ENCODE measurements at regions not wholly inside any gene's neighbourhood (a gene's known extent, or its start where the extent isn't known, plus 50 kb on each side); places are given as distances from the start of the nearest gene placed in this dataset.
A peak's percentile ranks its signal among the peaks of the same experiment; 100 is the strongest.

- Mint-ChIP-seq H3K36me3 (ENCODE audit: low read depth, unreplicated experiment) (no peaks in the 10 kb centered on the region), H3K9me3 (ENCODE audit: unreplicated experiment) (no peaks in the 10 kb centered on the region), H3K4me3 (ENCODE audit: unreplicated experiment) (no peak overlapping the region), H3K4me1 (ENCODE audit: unreplicated experiment) (peaks cover 24% of the 10 kb centered on the region), H3K27me3 (ENCODE audit: unreplicated experiment) (no peaks in the 10 kb centered on the region), H3K27ac (ENCODE audit: unreplicated experiment) (no peak overlapping the region)
- no peak for TF ChIP-seq CTCF (IDR thresholded peaks at IDR 0.05; ENCODE audit: unreplicated experiment)
- no peak for DNase-seq (ENCODE audit: low spot score)
Observed at GRCh38 chr5:145244251-145244650, 590.9 kb downstream of the PRELID2 start.

GRCh38 chr5:145243016-145243415 is 592.1 kb downstream of the PRELID2 start:
- H3K4me1 Mint-ChIP-seq (ENCODE audit: unreplicated experiment) = peaks cover 24% of the 10 kb centered on the region
- no peaks in the 10 kb centered on the region for H3K9me3 Mint-ChIP-seq (ENCODE audit: unreplicated experiment)
- H3K27ac Mint-ChIP-seq (ENCODE audit: unreplicated experiment) = no peak overlapping the region
- TF ChIP-seq CTCF (IDR thresholded peaks at IDR 0.05; ENCODE audit: unreplicated experiment) = no peak
- no peaks in the 10 kb centered on the region for H3K36me3 Mint-ChIP-seq (ENCODE audit: low read depth, unreplicated experiment)
- no peaks in the 10 kb centered on the region for H3K27me3 Mint-ChIP-seq (ENCODE audit: unreplicated experiment)
- no peak for DNase-seq (ENCODE audit: low spot score)
- H3K4me3 Mint-ChIP-seq (ENCODE audit: unreplicated experiment) = no peak overlapping the region

GRCh38 chr5:145242551-145242950 is 592.6 kb downstream of the PRELID2 start:
- Mint-ChIP-seq H3K9me3 (ENCODE audit: unreplicated experiment) (no peaks in the 10 kb centered on the region), H3K27me3 (ENCODE audit: unreplicated experiment) (no peaks in the 10 kb centered on the region), H3K4me1 (ENCODE audit: unreplicated experiment) (peaks cover 24% of the 10 kb centered on the region), H3K4me3 (ENCODE audit: unreplicated experiment) (no peak overlapping the region), H3K36me3 (ENCODE audit: low read depth, unreplicated experiment) (no peaks in the 10 kb centered on the region), H3K27ac (ENCODE audit: unreplicated experiment) (no peak overlapping the region)
- no peak for TF ChIP-seq CTCF (IDR thresholded peaks at IDR 0.05; ENCODE audit: unreplicated experiment)
- no peak for DNase-seq (ENCODE audit: low spot score)

- no peak overlapping the region for H3K27ac Mint-ChIP-seq (ENCODE audit: unreplicated experiment)
- H3K27me3 Mint-ChIP-seq (ENCODE audit: unreplicated experiment) = no peaks in the 10 kb centered on the region
- peak; percentile 72 for TF ChIP-seq CTCF (IDR thresholded peaks at IDR 0.05; ENCODE audit: unreplicated experiment)
- no peaks in the 10 kb centered on the region for H3K36me3 Mint-ChIP-seq (ENCODE audit: low read depth, unreplicated experiment)
- DNase-seq (ENCODE audit: low spot score) = peak; percentile 69
- peaks cover 13% of the 10 kb centered on the region for H3K4me1 Mint-ChIP-seq (ENCODE audit: unreplicated experiment)
- H3K9me3 Mint-ChIP-seq (ENCODE audit: unreplicated experiment) = no peaks in the 10 kb centered on the region
- H3K4me3 Mint-ChIP-seq (ENCODE audit: unreplicated experiment) = no peak overlapping the region
Observed at GRCh38 chr5:145237843-145238242, 597.3 kb downstream of the PRELID2 start.

GRCh38 chr5:145236983-145237382 is 598.2 kb downstream of the PRELID2 start:
- Mint-ChIP-seq H3K36me3 (ENCODE audit: low read depth, unreplicated experiment) (no peaks in the 10 kb centered on the region), H3K4me3 (ENCODE audit: unreplicated experiment) (no peak overlapping the region), H3K4me1 (ENCODE audit: unreplicated experiment) (peaks cover 13% of the 10 kb centered on the region), H3K27ac (ENCODE audit: unreplicated experiment) (no peak overlapping the region), H3K27me3 (ENCODE audit: unreplicated experiment) (no peaks in the 10 kb centered on the region), H3K9me3 (ENCODE audit: unreplicated experiment) (no peaks in the 10 kb centered on the region)
- no peak for DNase-seq (ENCODE audit: low spot score)
- TF ChIP-seq CTCF (IDR thresholded peaks at IDR 0.05; ENCODE audit: unreplicated experiment) = no peak
